Activated CD4-positive, alpha-beta T cell treated with anti-CD3 and anti-CD28 coated beads for 48 hours (primary cell): ENCODE measurements at regions not wholly inside any gene's neighbourhood (a gene's known extent, or its start where the extent isn't known, plus 50 kb on each side); places are given as distances from the start of the nearest gene placed in this dataset.

ENCODE experiments used
- DNase-seq: peaks from one replicate; pipeline ENCODE4 v3.0.0-alpha.2; 2020

- DNase-seq = no peak
These were observed 124.4 kb downstream of the FBXO15 start for GRCh38 chr18:74023220-74023619.

- no peak for DNase-seq
These were observed 127.8 kb downstream of the FBXO15 start for GRCh38 chr18:74019864-74020263.

GRCh38 chr18:74013955-74014354, 133.7 kb downstream of the FBXO15 start:
- no peak for DNase-seq

GRCh38 chr18:74012954-74013630, 134.5 kb downstream of the FBXO15 start:
- DNase-seq = no peak

- no peak for DNase-seq
These were observed 141.5 kb downstream of the FBXO15 start for GRCh38 chr18:74006143-74006542.

- no peak for DNase-seq
These were observed 142.1 kb downstream of the FBXO15 start for GRCh38 chr18:74005320-74006109.

- DNase-seq = no peak
These were observed 155.2 kb downstream of the FBXO15 start for GRCh38 chr18:73992242-73993022.

GRCh38 chr18:73991570-73991969, 156.1 kb downstream of the FBXO15 start:
- no peak for DNase-seq

GRCh38 chr18:73990258-73990657, 157.4 kb downstream of the FBXO15 start:
- DNase-seq = no peak

- no peak for DNase-seq
These were observed 160.2 kb downstream of the FBXO15 start for GRCh38 chr18:73987247-73987980.

- DNase-seq = no peak
These were observed 160.9 kb downstream of the FBXO15 start for GRCh38 chr18:73986711-73987110.

GRCh38 chr18:73985855-73986625, 161.6 kb downstream of the FBXO15 start:
- DNase-seq = no peak

- DNase-seq = no peak
These were observed 163.7 kb downstream of the FBXO15 start for GRCh38 chr18:73983970-73984369.

- no peak for DNase-seq
These were observed 164.1 kb downstream of the FBXO15 start for GRCh38 chr18:73983496-73983895.

GRCh38 chr18:73981796-73982195, 165.8 kb downstream of the FBXO15 start:
- no peak for DNase-seq

GRCh38 chr18:73980289-73980979, 167.2 kb downstream of the FBXO15 start:
- DNase-seq = no peak

- no peak for DNase-seq
These were observed 167.9 kb downstream of the FBXO15 start for GRCh38 chr18:73979742-73980141.

GRCh38 chr18:73976433-73976832, 171.2 kb downstream of the FBXO15 start:
- no peak for DNase-seq

GRCh38 chr18:73975266-73975665, 172.4 kb downstream of the FBXO15 start:
- peak; percentile 13 for DNase-seq

- no peak for DNase-seq
These were observed 173.7 kb downstream of the FBXO15 start for GRCh38 chr18:73973972-73974371.

- no peak for DNase-seq
These were observed 180.7 kb downstream of the FBXO15 start for GRCh38 chr18:73966954-73967353.

- DNase-seq = no peak
These were observed 185.4 kb downstream of the FBXO15 start for GRCh38 chr18:73962256-73962655.
